ENCODE measurements at regions not wholly inside any gene's neighbourhood (a gene's known extent, or its start where the extent isn't known, plus 50 kb on each side); places are given as distances from the start of the nearest gene placed in this dataset.
"Not testable (repeated sequence)": the region's sequence is repeated elsewhere in the genome, so short reads cannot be mapped to it uniquely, and the experiment has no call there.

- no peak overlapping the region for H3K27ac ChIP-seq
- TF ChIP-seq CTCF (IDR thresholded peaks at IDR 0.05) (peak; percentile 86), ZFX (IDR thresholded peaks at IDR 0.05; ENCODE audit: borderline replicate concordance) (no peak)
Observed at GRCh38 chr4:154982187-154983047, 201.3 kb downstream of the RBM46 start.

GRCh38 chr4:154983714-154984113 lies 202.6 kb downstream of the RBM46 start:
- TF ChIP-seq CTCF (IDR thresholded peaks at IDR 0.05): no peak
- TF ChIP-seq ZFX (IDR thresholded peaks at IDR 0.05; ENCODE audit: borderline replicate concordance): no peak
- no peak overlapping the region for H3K27ac ChIP-seq

GRCh38 chr4:154984148-154984547 lies 203.1 kb downstream of the RBM46 start:
- no peak overlapping the region for H3K27ac ChIP-seq
- TF ChIP-seq ZFX (IDR thresholded peaks at IDR 0.05; ENCODE audit: borderline replicate concordance) (no peak), CTCF (IDR thresholded peaks at IDR 0.05) (no peak)

DNA sequence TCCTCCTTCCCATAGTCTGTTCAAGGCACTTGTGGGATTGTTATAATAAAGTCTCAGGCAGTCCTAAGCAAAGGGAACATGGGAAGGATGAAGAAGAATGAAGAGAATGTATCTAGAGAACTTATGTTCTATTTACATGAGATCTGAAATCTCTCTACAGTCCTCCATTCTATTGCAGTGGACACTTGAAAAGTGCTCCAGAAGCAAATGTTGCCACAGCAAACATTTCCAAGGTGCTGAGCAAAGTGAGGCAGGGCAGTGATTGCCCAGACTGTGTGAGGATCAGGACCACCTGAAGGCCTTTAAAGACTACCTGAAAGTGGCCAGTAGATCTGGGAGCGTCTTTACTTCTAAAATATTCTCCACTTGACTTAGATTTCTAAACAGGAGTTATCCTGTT lies 203.5 kb downstream of the RBM46 start:
- TF ChIP-seq CTCF (IDR thresholded peaks at IDR 0.05): no peak
- TF ChIP-seq ZFX (IDR thresholded peaks at IDR 0.05; ENCODE audit: borderline replicate concordance): no peak
- H3K27ac ChIP-seq: no peak overlapping the region

GRCh38 chr4:154985673-154986072 lies 204.6 kb downstream of the RBM46 start:
- no peak overlapping the region for H3K27ac ChIP-seq
- TF ChIP-seq ZFX (IDR thresholded peaks at IDR 0.05; ENCODE audit: borderline replicate concordance) (no peak), CTCF (IDR thresholded peaks at IDR 0.05) (no peak)

DNA sequence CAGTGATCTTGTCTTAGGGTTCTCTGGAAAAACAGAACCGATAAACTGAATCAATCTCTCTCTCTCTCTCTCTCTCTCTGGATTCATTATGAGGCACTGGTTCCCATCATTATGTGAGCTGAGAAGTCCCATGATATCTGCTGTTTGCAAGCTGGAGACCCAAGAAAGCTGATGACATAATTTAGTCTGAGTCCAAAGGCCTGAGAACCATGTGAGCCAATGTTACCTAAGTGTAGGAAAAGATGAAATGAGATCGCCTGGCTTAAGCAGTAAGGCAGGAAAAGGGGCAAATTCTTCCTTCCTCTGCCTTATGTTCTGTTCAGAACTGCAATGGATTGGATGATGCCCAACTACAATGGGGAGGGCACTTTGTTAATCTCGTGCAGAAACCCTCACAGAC lies 207.4 kb downstream of the RBM46 start:
- TF ChIP-seq ZFX (IDR thresholded peaks at IDR 0.05; ENCODE audit: borderline replicate concordance): no peak
- no peak for TF ChIP-seq CTCF (IDR thresholded peaks at IDR 0.05)
- H3K27ac ChIP-seq: no peak overlapping the region

DNA sequence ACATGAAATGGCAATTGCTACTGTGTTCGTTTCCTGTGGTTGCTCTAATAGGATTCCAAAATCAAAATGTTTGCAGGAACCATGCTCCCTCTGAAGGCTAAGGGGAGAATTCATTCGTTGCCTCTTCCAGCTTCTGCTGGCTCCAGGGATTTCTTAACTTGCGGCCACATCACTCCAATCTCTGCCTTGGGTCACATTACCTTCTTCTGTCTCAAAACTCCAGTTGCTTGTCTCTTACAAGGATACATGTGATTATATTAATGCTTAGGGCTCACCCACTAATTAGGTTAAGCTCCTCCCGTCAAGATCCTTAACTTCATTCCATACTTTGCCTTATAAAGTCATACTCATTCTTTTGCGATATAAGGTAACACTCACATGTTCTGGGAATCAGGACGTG lies 208.4 kb downstream of the RBM46 start:
- H3K27ac ChIP-seq: no peak overlapping the region
- TF ChIP-seq CTCF (IDR thresholded peaks at IDR 0.05) (no peak), ZFX (IDR thresholded peaks at IDR 0.05; ENCODE audit: borderline replicate concordance) (no peak)

GRCh38 chr4:154997866-154998265 lies 210.6 kb upstream of the NPY2R start:
- H3K27ac ChIP-seq: not testable (repeated sequence)
